ENCODE measurements at regions not wholly inside any gene's neighbourhood (a gene's known extent, or its start where the extent isn't known, plus 50 kb on each side); places are given as distances from the start of the nearest gene placed in this dataset.

GRCh38 chr6:122548820-122549219 lies 61.4 kb upstream of the PKIB start:
- H3K4me3 ChIP-seq (ENCODE audit: insufficient read depth, low read length, poor library complexity, severe bottlenecking): no peak overlapping the region
- H3K79me2 ChIP-seq (ENCODE audit: insufficient read depth, low read length): no peaks in the 10 kb centered on the region
- no peaks in the 10 kb centered on the region for H3K27me3 ChIP-seq (ENCODE audit: low read length)
- no peaks in the 10 kb centered on the region for H3K9me2 ChIP-seq (replicated peaks; ENCODE audit: insufficient read depth, low read length)
- no peaks in the 10 kb centered on the region for H3F3A ChIP-seq (ENCODE audit: insufficient read depth)
- H2AFZ ChIP-seq (ENCODE audit: low read depth, low read length, severe bottlenecking): no peak overlapping the region
- H3K36me3 ChIP-seq (ENCODE audit: low read length): no peaks in the 10 kb centered on the region
- TF ChIP-seq EZH2phosphoT487 (conservative IDR thresholded peaks at IDR 0.05; ENCODE audit: low read length) (no peak), CTCF (IDR thresholded peaks at IDR 0.05; ENCODE audit: insufficient read depth, low read length, poor library complexity, severe bottlenecking) (no peak)
- H3K27ac ChIP-seq (ENCODE audit: low read depth, low read length): no peak overlapping the region
- no peaks in the 10 kb centered on the region for H3K9me3 ChIP-seq (ENCODE audit: insufficient read depth, low read length)
- H4K20me1 ChIP-seq (ENCODE audit: low read depth, low read length): no peaks in the 10 kb centered on the region
- H3K4me2 ChIP-seq (ENCODE audit: low read depth, low read length, poor library complexity, severe bottlenecking): no peak overlapping the region
- no peak overlapping the region for H3K9ac ChIP-seq (ENCODE audit: low read length)

- Histone ChIP-seq H3K79me2 (ENCODE audit: insufficient read depth, low read length) (no peaks in the 10 kb centered on the region), H2AFZ (ENCODE audit: low read depth, low read length, severe bottlenecking) (no peak overlapping the region), H3F3A (ENCODE audit: insufficient read depth) (no peaks in the 10 kb centered on the region), H4K20me1 (ENCODE audit: low read depth, low read length) (no peaks in the 10 kb centered on the region), H3K27me3 (ENCODE audit: low read length) (no peaks in the 10 kb centered on the region), H3K27ac (ENCODE audit: low read depth, low read length) (no peak overlapping the region), H3K9me2 (replicated peaks; ENCODE audit: insufficient read depth, low read length) (no peaks in the 10 kb centered on the region), H3K36me3 (ENCODE audit: low read length) (no peaks in the 10 kb centered on the region), H3K4me2 (ENCODE audit: low read depth, low read length, poor library complexity, severe bottlenecking) (no peak overlapping the region), H3K9me3 (ENCODE audit: insufficient read depth, low read length) (no peaks in the 10 kb centered on the region), H3K4me3 (ENCODE audit: insufficient read depth, low read length, poor library complexity, severe bottlenecking) (no peak overlapping the region), H3K9ac (ENCODE audit: low read length) (no peak overlapping the region)
- TF ChIP-seq EZH2phosphoT487 (conservative IDR thresholded peaks at IDR 0.05; ENCODE audit: low read length) (no peak), CTCF (IDR thresholded peaks at IDR 0.05; ENCODE audit: insufficient read depth, low read length, poor library complexity, severe bottlenecking) (no peak)
These were observed 56.5 kb upstream of the PKIB start for GRCh38 chr6:122553697-122554096.

- Histone ChIP-seq H3K27ac (ENCODE audit: low read depth, low read length) (no peak overlapping the region), H2AFZ (ENCODE audit: low read depth, low read length, severe bottlenecking) (no peak overlapping the region), H3K27me3 (ENCODE audit: low read length) (no peaks in the 10 kb centered on the region), H3K9me2 (replicated peaks; ENCODE audit: insufficient read depth, low read length) (no peaks in the 10 kb centered on the region), H3K9ac (ENCODE audit: low read length) (no peak overlapping the region), H4K20me1 (ENCODE audit: low read depth, low read length) (no peaks in the 10 kb centered on the region), H3K4me3 (ENCODE audit: insufficient read depth, low read length, poor library complexity, severe bottlenecking) (no peak overlapping the region), H3F3A (ENCODE audit: insufficient read depth) (no peaks in the 10 kb centered on the region), H3K9me3 (ENCODE audit: insufficient read depth, low read length) (no peaks in the 10 kb centered on the region), H3K79me2 (ENCODE audit: insufficient read depth, low read length) (no peaks in the 10 kb centered on the region), H3K36me3 (ENCODE audit: low read length) (no peaks in the 10 kb centered on the region), H3K4me2 (ENCODE audit: low read depth, low read length, poor library complexity, severe bottlenecking) (no peak overlapping the region)
- TF ChIP-seq CTCF (IDR thresholded peaks at IDR 0.05; ENCODE audit: insufficient read depth, low read length, poor library complexity, severe bottlenecking) (no peak), EZH2phosphoT487 (conservative IDR thresholded peaks at IDR 0.05; ENCODE audit: low read length) (no peak)
These were observed 54.6 kb upstream of the PKIB start for GRCh38 chr6:122555561-122555960.

- H3K9ac ChIP-seq (ENCODE audit: low read length): no peak overlapping the region
- H3K27ac ChIP-seq (ENCODE audit: low read depth, low read length): no peak overlapping the region
- H3K4me2 ChIP-seq (ENCODE audit: low read depth, low read length, poor library complexity, severe bottlenecking): no peak overlapping the region
- no peak overlapping the region for H2AFZ ChIP-seq (ENCODE audit: low read depth, low read length, severe bottlenecking)
- H3K79me2 ChIP-seq (ENCODE audit: insufficient read depth, low read length): no peaks in the 10 kb centered on the region
- H3K4me3 ChIP-seq (ENCODE audit: insufficient read depth, low read length, poor library complexity, severe bottlenecking): no peak overlapping the region
- H3K9me2 ChIP-seq (replicated peaks; ENCODE audit: insufficient read depth, low read length): no peaks in the 10 kb centered on the region
- no peaks in the 10 kb centered on the region for H3K9me3 ChIP-seq (ENCODE audit: insufficient read depth, low read length)
- H3F3A ChIP-seq (ENCODE audit: insufficient read depth): no peaks in the 10 kb centered on the region
- no peaks in the 10 kb centered on the region for H3K27me3 ChIP-seq (ENCODE audit: low read length)
- no peaks in the 10 kb centered on the region for H3K36me3 ChIP-seq (ENCODE audit: low read length)
- H4K20me1 ChIP-seq (ENCODE audit: low read depth, low read length): no peaks in the 10 kb centered on the region
- no peak for TF ChIP-seq EZH2phosphoT487 (conservative IDR thresholded peaks at IDR 0.05; ENCODE audit: low read length)
- no peak for TF ChIP-seq CTCF (IDR thresholded peaks at IDR 0.05; ENCODE audit: insufficient read depth, low read length, poor library complexity, severe bottlenecking)
These were observed 52.1 kb upstream of the PKIB start for GRCh38 chr6:122558080-122558479.
